A673 (cell line): ENCODE measurements at regions not wholly inside any gene's neighbourhood (a gene's known extent, or its start where the extent isn't known, plus 50 kb on each side); places are given as distances from the start of the nearest gene placed in this dataset.

ENCODE experiments used
- CTCF ChIP-seq: fragments of 300-800, 200-600 bp; sonication (generic); conservative IDR thresholded peaks from 2 replicates; pipeline ENCODE4 v1.5.1; 2017; ENCODE audit warnings: low read depth, mild to moderate bottlenecking, antibody characterized with exemption, low read length, moderate library complexity, mixed read lengths
- EZH2 ChIP-seq: fragments of 200-600 bp; sonication (generic); IDR thresholded peaks from 2 replicates; pipeline ENCODE4 v1.6.1; 2017; ENCODE audit warnings: borderline replicate concordance, low read depth, mild to moderate bottlenecking, mixed read lengths, antibody characterized with exemption, low read length; ENCODE audit not compliant: poor library complexity, severe bottlenecking

GRCh38 chr15:93180128-93180527 is 91.1 kb upstream of the RGMA start:
- TF ChIP-seq CTCF (no peak), EZH2 (no peak)
